ENCODE measurements at regions not wholly inside any gene's neighbourhood (a gene's known extent, or its start where the extent isn't known, plus 50 kb on each side); places are given as distances from the start of the nearest gene placed in this dataset.

DNA sequence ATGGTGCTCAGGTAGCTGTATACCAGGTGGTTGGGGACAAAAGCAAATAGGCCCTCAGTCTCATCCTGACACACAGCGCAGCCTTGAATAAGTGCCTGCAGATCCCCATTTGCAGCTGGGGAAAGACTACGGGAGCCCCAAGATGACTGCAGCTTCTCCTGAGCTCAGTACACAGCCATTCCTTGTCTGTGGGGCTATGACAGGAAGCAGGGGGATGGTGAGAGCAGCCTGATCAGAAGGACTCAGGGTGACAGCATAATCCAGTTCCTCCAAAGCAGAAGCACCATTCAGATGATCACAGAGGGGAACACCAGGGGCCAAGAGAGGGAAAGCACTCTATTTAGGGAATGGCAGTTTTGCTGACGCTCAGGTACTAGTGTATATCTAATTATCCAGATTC lies 104.8 kb upstream of the MOCS1 start:
- no peak overlapping the region for H3K4me3 ChIP-seq

DNA sequence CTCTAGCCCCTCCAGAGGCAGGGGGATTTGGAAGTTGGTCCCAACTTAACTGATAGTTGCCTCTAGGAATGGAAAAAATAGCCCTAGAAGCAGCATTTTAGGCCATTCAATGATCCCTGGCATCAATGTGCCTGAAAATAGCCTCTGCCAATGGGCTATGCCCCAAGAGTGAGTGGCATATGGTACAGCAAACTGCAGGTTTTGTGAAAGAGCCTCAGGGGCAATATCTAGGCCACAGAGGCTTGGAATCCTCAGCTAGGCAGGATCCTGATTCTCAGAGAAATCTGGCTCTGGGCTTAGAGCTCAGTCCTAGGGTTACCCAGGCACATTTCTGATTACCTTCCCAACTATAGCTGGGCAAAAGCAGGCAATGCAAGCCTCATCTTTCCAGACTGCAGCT lies 104.4 kb upstream of the MOCS1 start:
- H3K27me3 ChIP-seq (ENCODE audit: low read depth): peaks cover 53% of the 10 kb centered on the region
- no peaks in the 10 kb centered on the region for H3K4me1 ChIP-seq
- no peak for DNase-seq
- H3K9me3 ChIP-seq (replicated peaks): peaks cover 11% of the 10 kb centered on the region
- no peak overlapping the region for H3K4me3 ChIP-seq
- H3K27ac ChIP-seq (replicated peaks): no peak overlapping the region
- intact Hi-C loops (cut with micrococcal nuclease): no loop called here
- H3K36me3 ChIP-seq: no peaks in the 10 kb centered on the region
- TF ChIP-seq, protein P1, sequence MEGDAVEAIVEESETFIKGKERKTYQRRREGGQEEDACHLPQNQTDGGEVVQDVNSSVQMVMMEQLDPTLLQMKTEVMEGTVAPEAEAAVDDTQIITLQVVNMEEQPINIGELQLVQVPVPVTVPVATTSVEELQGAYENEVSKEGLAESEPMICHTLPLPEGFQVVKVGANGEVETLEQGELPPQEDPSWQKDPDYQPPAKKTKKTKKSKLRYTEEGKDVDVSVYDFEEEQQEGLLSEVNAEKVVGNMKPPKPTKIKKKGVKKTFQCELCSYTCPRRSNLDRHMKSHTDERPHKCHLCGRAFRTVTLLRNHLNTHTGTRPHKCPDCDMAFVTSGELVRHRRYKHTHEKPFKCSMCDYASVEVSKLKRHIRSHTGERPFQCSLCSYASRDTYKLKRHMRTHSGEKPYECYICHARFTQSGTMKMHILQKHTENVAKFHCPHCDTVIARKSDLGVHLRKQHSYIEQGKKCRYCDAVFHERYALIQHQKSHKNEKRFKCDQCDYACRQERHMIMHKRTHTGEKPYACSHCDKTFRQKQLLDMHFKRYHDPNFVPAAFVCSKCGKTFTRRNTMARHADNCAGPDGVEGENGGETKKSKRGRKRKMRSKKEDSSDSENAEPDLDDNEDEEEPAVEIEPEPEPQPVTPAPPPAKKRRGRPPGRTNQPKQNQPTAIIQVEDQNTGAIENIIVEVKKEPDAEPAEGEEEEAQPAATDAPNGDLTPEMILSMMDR (IDR thresholded peaks at IDR 0.05; ENCODE audit: borderline replicate concordance): no peak

More for the DNA sequence above, 104.8 kb upstream of the MOCS1 start:
- Histone ChIP-seq H3K36me3 (no peaks in the 10 kb centered on the region), H3K27me3 (ENCODE audit: low read depth) (peaks cover 53% of the 10 kb centered on the region), H3K9me3 (replicated peaks) (peaks cover 11% of the 10 kb centered on the region), H3K27ac (replicated peaks) (no peak overlapping the region), H3K4me1 (no peaks in the 10 kb centered on the region)
- DNase-seq: no peak
- TF ChIP-seq, protein P1 (IDR thresholded peaks at IDR 0.05; ENCODE audit: borderline replicate concordance): no peak
- intact Hi-C loops (cut with micrococcal nuclease): no loop called here

DNA sequence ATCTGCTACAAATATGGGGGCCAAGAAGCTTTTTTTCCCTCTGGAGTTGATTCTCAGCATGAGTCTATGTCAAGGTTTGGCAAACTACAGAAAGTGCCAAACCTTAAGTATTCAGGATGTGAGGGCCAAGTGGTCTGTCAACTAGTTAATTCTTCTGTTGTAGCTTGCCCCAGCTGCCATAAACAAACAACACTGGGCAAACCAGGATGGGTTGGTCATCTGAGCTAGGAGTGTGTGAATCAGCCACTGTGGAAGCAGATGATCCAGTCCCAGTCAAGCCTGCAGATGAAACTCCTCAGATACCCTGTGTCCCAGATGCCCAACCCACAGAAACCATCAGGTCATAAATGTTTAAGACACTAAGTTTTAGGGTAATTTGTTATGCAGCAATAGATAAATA lies 103.0 kb upstream of the MOCS1 start:
- no peaks in the 10 kb centered on the region for H3K36me3 ChIP-seq
- intact Hi-C loops (cut with micrococcal nuclease): no loop called here
- DNase-seq: no peak
- no peak overlapping the region for H3K4me3 ChIP-seq
- peaks cover 61% of the 10 kb centered on the region for H3K27me3 ChIP-seq (ENCODE audit: low read depth)
- no peaks in the 10 kb centered on the region for H3K4me1 ChIP-seq
- no peak overlapping the region for H3K27ac ChIP-seq (replicated peaks)
- TF ChIP-seq, protein P1 (IDR thresholded peaks at IDR 0.05; ENCODE audit: borderline replicate concordance): no peak
- H3K9me3 ChIP-seq (replicated peaks): peaks cover 11% of the 10 kb centered on the region

DNA sequence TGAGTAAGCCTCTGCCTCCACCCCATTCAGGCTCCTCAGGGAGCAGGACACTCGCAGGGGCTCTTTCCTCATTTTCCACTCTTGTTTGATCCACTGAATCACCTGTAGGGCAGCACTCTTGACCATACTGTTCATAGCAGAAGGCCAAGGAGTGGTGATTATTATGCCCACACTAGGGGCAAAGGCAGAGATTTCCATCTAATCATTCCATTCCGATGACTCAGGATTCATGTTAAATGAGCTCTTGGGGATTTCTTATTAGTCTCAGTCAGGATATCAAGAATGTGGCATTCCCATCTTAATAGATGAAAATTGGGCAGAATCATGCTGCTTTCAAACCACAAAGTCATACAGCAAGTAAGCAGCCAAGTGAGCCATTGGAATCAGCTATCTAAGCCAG lies 101.9 kb upstream of the MOCS1 start:
- no peak overlapping the region for H3K27ac ChIP-seq (replicated peaks)
- intact Hi-C loops (cut with micrococcal nuclease): no loop called here
- peaks cover under 1% of the 10 kb centered on the region for H3K9me3 ChIP-seq (replicated peaks)
- H3K36me3 ChIP-seq: no peaks in the 10 kb centered on the region
- DNase-seq: no peak
- TF ChIP-seq, protein P1 (IDR thresholded peaks at IDR 0.05; ENCODE audit: borderline replicate concordance): no peak
- H3K27me3 ChIP-seq (ENCODE audit: low read depth): peaks cover 50% of the 10 kb centered on the region
- no peak overlapping the region for H3K4me3 ChIP-seq
- H3K4me1 ChIP-seq: no peaks in the 10 kb centered on the region

DNA sequence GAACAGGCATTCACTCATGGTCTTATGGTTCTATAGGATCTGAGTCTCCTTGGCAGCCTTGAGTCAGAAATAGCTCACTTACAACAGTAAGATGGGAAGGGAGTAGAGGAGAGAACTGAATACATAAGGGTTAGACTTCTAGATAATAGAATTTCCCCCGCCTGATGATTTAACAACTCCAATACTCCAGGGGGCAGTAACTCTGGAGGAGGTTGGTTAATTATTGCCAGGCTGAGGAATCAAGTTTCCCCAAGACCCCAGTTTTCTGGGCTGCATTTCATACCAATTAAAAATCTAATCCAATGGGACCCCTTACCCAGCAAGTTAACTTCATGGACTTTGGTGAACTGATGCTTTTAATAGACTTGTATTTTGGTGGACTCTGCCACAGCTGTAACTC lies 94.2 kb upstream of the MOCS1 start:
- TF ChIP-seq, protein P1 (IDR thresholded peaks at IDR 0.05; ENCODE audit: borderline replicate concordance): no peak
- intact Hi-C loops (cut with micrococcal nuclease): no loop called here
- H3K27ac ChIP-seq (replicated peaks): no peak overlapping the region
- no peaks in the 10 kb centered on the region for H3K9me3 ChIP-seq (replicated peaks)
- H3K4me3 ChIP-seq: no peak overlapping the region
- H3K27me3 ChIP-seq (ENCODE audit: low read depth): peaks cover 58% of the 10 kb centered on the region
- H3K36me3 ChIP-seq: no peaks in the 10 kb centered on the region
- no peaks in the 10 kb centered on the region for H3K4me1 ChIP-seq
- DNase-seq: no peak

DNA sequence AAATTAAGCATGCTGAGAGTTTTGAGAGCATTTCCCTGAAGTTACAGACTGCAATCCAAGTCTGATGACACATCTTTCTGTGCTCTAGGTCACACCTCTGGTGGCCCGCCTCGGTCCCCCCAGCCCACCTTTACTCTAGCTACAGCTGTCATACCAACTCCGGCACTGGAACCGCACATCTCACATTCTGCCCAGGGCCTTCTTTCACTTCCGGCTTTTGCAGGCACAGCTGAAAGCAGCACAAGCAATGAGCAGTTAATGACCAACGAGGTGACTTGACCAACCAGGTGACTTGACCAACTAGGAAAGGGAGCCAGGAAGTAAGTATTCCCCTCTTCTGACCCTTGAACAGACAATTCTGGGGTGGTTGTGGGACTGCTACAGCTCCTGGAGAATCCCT lies 88.6 kb upstream of the MOCS1 start:
- no peak overlapping the region for H3K27ac ChIP-seq (replicated peaks)
- intact Hi-C loops (cut with micrococcal nuclease): no loop called here
- H3K36me3 ChIP-seq: no peaks in the 10 kb centered on the region
- H3K4me1 ChIP-seq: no peaks in the 10 kb centered on the region
- peaks cover 63% of the 10 kb centered on the region for H3K27me3 ChIP-seq (ENCODE audit: low read depth)
- H3K9me3 ChIP-seq (replicated peaks): peaks cover 22% of the 10 kb centered on the region
- DNase-seq: no peak
- H3K4me3 ChIP-seq: no peak overlapping the region
- TF ChIP-seq, protein P1 (IDR thresholded peaks at IDR 0.05; ENCODE audit: borderline replicate concordance): no peak

Measured in left ventricle myocardium inferior (tissue), 1 donor.